MM.1S (cell line): ENCODE measurements at regions not wholly inside any gene's neighbourhood (a gene's known extent, or its start where the extent isn't known, plus 50 kb on each side); places are given as distances from the start of the nearest gene placed in this dataset.

ENCODE experiments used
- DNase-seq: peaks from one replicate; pipeline ENCODE4 v3.0.0-alpha.2; 2015
- H2AFZ ChIP-seq: fragments of 300-600 bp; sonication (generic); 2 replicates; pipeline ENCODE4 v1.6.0; 2016; ENCODE audit warnings: antibody characterized with exemption, low read length
- H3F3A ChIP-seq: fragments of 300-600 bp; sonication (generic); 2 replicates; pipeline ENCODE4 v1.6.1; 2016; ENCODE audit warnings: mild to moderate bottlenecking, antibody characterized with exemption, low read length, moderate library complexity, mixed read lengths; ENCODE audit not compliant: insufficient read depth
- H3K27ac ChIP-seq: fragments of 300-600 bp; sonication (generic); 2 replicates; pipeline ENCODE4 v1.5.1; 2016; ENCODE audit warnings: mild to moderate bottlenecking, low read length
- H3K27me3 ChIP-seq: fragments of 300-600 bp; sonication (generic); replicated peaks from 2 replicates; pipeline ENCODE4 v1.6.0; 2016; ENCODE audit warnings: low read length; ENCODE audit not compliant: insufficient read depth
- H3K36me3 ChIP-seq: fragments of 300-600 bp; sonication (generic); replicated peaks from 2 replicates; pipeline ENCODE4 v1.6.1; 2016; ENCODE audit warnings: mild to moderate bottlenecking, low read length, mixed read lengths; ENCODE audit not compliant: insufficient read depth
- H3K4me1 ChIP-seq: fragments of 300-600 bp; sonication (generic); 2 replicates; pipeline ENCODE4 v1.6.1; 2016; ENCODE audit warnings: low read length, mixed read lengths
- H3K4me2 ChIP-seq: fragments of 300-600 bp; sonication (generic); 2 replicates; pipeline ENCODE4 v1.6.0; 2016; ENCODE audit warnings: low read depth, low read length
- H3K4me3 ChIP-seq: fragments of 300-600 bp; sonication (generic); 2 replicates; pipeline ENCODE4 v1.5.1; 2016; ENCODE audit warnings: low read length, mixed read lengths
- H3K79me2 ChIP-seq: fragments of 300-600 bp; sonication (generic); 2 replicates; pipeline ENCODE4 v1.6.1; 2016; ENCODE audit warnings: mixed run types, low read length, mixed read lengths
- H3K9ac ChIP-seq: fragments of 300-600 bp; sonication (generic); 2 replicates; pipeline ENCODE4 v1.6.1; 2016; ENCODE audit warnings: low read length, mixed read lengths
- H3K9me2 ChIP-seq: fragments of 300-600 bp; sonication (generic); replicated peaks from 2 replicates; pipeline ENCODE4 v1.6.1; 2016; ENCODE audit warnings: mild to moderate bottlenecking, low read length, mixed read lengths; ENCODE audit not compliant: insufficient read depth
- H3K9me3 ChIP-seq: fragments of 300-600 bp; sonication (generic); replicated peaks from 2 replicates; pipeline ENCODE4 v1.6.1; 2016; ENCODE audit warnings: mild to moderate bottlenecking, low read length, mixed read lengths; ENCODE audit not compliant: insufficient read depth
- H4K20me1 ChIP-seq: fragments of 300-600 bp; sonication (generic); 2 replicates; pipeline ENCODE4 v1.6.1; 2016; ENCODE audit warnings: mild to moderate bottlenecking, low read length, moderate library complexity, mixed read lengths; ENCODE audit not compliant: insufficient read depth
- CTCF ChIP-seq: fragments of 300-600 bp; sonication (generic); IDR thresholded peaks from 2 replicates; pipeline ENCODE4 v1.5.1; 2016; ENCODE audit warnings: antibody characterized with exemption, low read length, mixed read lengths
- EZH2 ChIP-seq: fragments of 300-600 bp; sonication (generic); optimal IDR thresholded peaks from 2 replicates; pipeline ENCODE3; 2017; ENCODE audit warnings: low read depth, mild to moderate bottlenecking, antibody characterized with exemption, low read length, mixed read lengths
- EZH2phosphoT487 ChIP-seq: fragments of 300-600 bp; sonication (generic); IDR thresholded peaks from 2 replicates; pipeline ENCODE4 v1.6.1; 2018; ENCODE audit warnings: antibody characterized with exemption, low read length

- Histone ChIP-seq H3F3A (no peaks in the 10 kb centered on the region), H3K9ac (no peak overlapping the region), H3K27ac (no peak overlapping the region), H3K27me3 (no peaks in the 10 kb centered on the region), H4K20me1 (no peaks in the 10 kb centered on the region), H3K4me3 (no peak overlapping the region), H3K36me3 (no peaks in the 10 kb centered on the region), H3K4me1 (no peaks in the 10 kb centered on the region), H2AFZ (no peak overlapping the region), H3K4me2 (no peak overlapping the region), H3K79me2 (no peaks in the 10 kb centered on the region), H3K9me2 (no peaks in the 10 kb centered on the region), H3K9me3 (no peaks in the 10 kb centered on the region)
- DNase-seq: no peak
- TF ChIP-seq EZH2 (no peak), EZH2phosphoT487 (no peak), CTCF (no peak)
Observed at GRCh38 chrX:45727761-45728160, 527.1 kb upstream of the DIPK2B start.

- H3K27me3 ChIP-seq: no peaks in the 10 kb centered on the region
- H3K79me2 ChIP-seq: no peaks in the 10 kb centered on the region
- H3K9ac ChIP-seq: no peak overlapping the region
- DNase-seq: no peak
- TF ChIP-seq EZH2 (no peak), EZH2phosphoT487 (no peak), CTCF (no peak)
- H3K27ac ChIP-seq: no peak overlapping the region
- H2AFZ ChIP-seq: no peak overlapping the region
- no peaks in the 10 kb centered on the region for H3K9me2 ChIP-seq
- H3F3A ChIP-seq: no peaks in the 10 kb centered on the region
- no peaks in the 10 kb centered on the region for H3K4me1 ChIP-seq
- H3K9me3 ChIP-seq: no peaks in the 10 kb centered on the region
- H3K4me3 ChIP-seq: no peak overlapping the region
- no peaks in the 10 kb centered on the region for H4K20me1 ChIP-seq
- H3K4me2 ChIP-seq: no peak overlapping the region
- H3K36me3 ChIP-seq: no peaks in the 10 kb centered on the region
Observed at GRCh38 chrX:45722471-45722870, 521.8 kb upstream of the DIPK2B start.

GRCh38 chrX:45719751-45720501, 519.2 kb upstream of the DIPK2B start:
- Histone ChIP-seq H3K9ac (no peak overlapping the region), H3K9me3 (no peaks in the 10 kb centered on the region), H3K27me3 (no peaks in the 10 kb centered on the region), H4K20me1 (no peaks in the 10 kb centered on the region), H3K4me1 (peaks cover 6% of the 10 kb centered on the region; the same call in 1 of the 2 replicates), H3K27ac (no peak overlapping the region), H3K4me2 (no peak overlapping the region), H3K4me3 (no peak overlapping the region), H3F3A (no peaks in the 10 kb centered on the region), H3K79me2 (no peaks in the 10 kb centered on the region), H3K9me2 (no peaks in the 10 kb centered on the region), H2AFZ (no peak overlapping the region), H3K36me3 (no peaks in the 10 kb centered on the region)
- DNase-seq: no peak
- TF ChIP-seq EZH2phosphoT487 (no peak), CTCF (no peak), EZH2 (no peak)
